ENCODE measurements at regions not wholly inside any gene's neighbourhood (a gene's known extent, or its start where the extent isn't known, plus 50 kb on each side); places are given as distances from the start of the nearest gene placed in this dataset.
A peak's percentile ranks its signal among the peaks of the same experiment; 100 is the strongest.

- no peak for DNase-seq
- peaks cover 0 to 13% (median 6%) of the 10 kb centered on the region in 4 donors for H3K4me1 ChIP-seq
- no peaks in the 10 kb centered on the region for H3K9me3 ChIP-seq
- no peak for TF ChIP-seq POLR2A (IDR thresholded peaks at IDR 0.05)
- TF ChIP-seq POLR2AphosphoS5 (IDR thresholded peaks at IDR 0.05): no peak
- TF ChIP-seq CTCF (IDR thresholded peaks at IDR 0.05): no peak
- no peak for TF ChIP-seq EP300 (IDR thresholded peaks at IDR 0.05)
- no peak overlapping the region for H3K27ac ChIP-seq
- 45 to 54% (median 49%) methylated on average over 2 of the region's 2 CpGs for WGBS, 5 donors
- H3K36me3 ChIP-seq: no peaks in the 10 kb centered on the region
- no peaks in the 10 kb centered on the region for H3K27me3 ChIP-seq
- H3K4me3 ChIP-seq: no peak overlapping the region
- intact Hi-C loops (cut with DNase I; ENCODE audit: low total_unique reads): no loop called here
These were observed 133.3 kb downstream of the MPP7 start for GRCh38 chr10:28169525-28169924.

- DNase-seq: peak in 1 of 2 donors; percentile 38
- no peak overlapping the region for H3K4me3 ChIP-seq
- 50 to 77% (median 62%) methylated on average over 6 of the region's 6 CpGs for WGBS, 5 donors
- peaks cover 0 to 12% (median 0%) of the 10 kb centered on the region in 4 donors for H3K4me1 ChIP-seq
- H3K36me3 ChIP-seq: no peaks in the 10 kb centered on the region
- intact Hi-C loops (cut with DNase I; ENCODE audit: low total_unique reads): no loop called here
- H3K27ac ChIP-seq: no peak overlapping the region
- TF ChIP-seq CTCF (IDR thresholded peaks at IDR 0.05) (no peak), EP300 (IDR thresholded peaks at IDR 0.05) (no peak), POLR2AphosphoS5 (IDR thresholded peaks at IDR 0.05) (no peak)
- H3K9me3 ChIP-seq: no peaks in the 10 kb centered on the region
- H3K27me3 ChIP-seq: no peaks in the 10 kb centered on the region
These were observed 141.9 kb downstream of the MPP7 start for GRCh38 chr10:28160866-28161405.

GRCh38 chr10:28157379-28157778, 145.5 kb downstream of the MPP7 start:
- no peaks in the 10 kb centered on the region for H3K36me3 ChIP-seq
- H3K27ac ChIP-seq: no peak overlapping the region
- no peak for DNase-seq
- H3K9me3 ChIP-seq: no peaks in the 10 kb centered on the region
- no peak for TF ChIP-seq CTCF (IDR thresholded peaks at IDR 0.05)
- no peak for TF ChIP-seq EP300 (IDR thresholded peaks at IDR 0.05)
- no peak for TF ChIP-seq POLR2AphosphoS5 (IDR thresholded peaks at IDR 0.05)
- TF ChIP-seq POLR2A (IDR thresholded peaks at IDR 0.05): no peak
- peaks cover 0 to 12% (median 0%) of the 10 kb centered on the region in 4 donors for H3K4me1 ChIP-seq
- no peak overlapping the region for H3K4me3 ChIP-seq
- intact Hi-C loops (cut with DNase I; ENCODE audit: low total_unique reads): no loop called here
- no peaks in the 10 kb centered on the region for H3K27me3 ChIP-seq

GRCh38 chr10:28155726-28156125, 147.1 kb downstream of the MPP7 start:
- intact Hi-C loops (cut with DNase I; ENCODE audit: low total_unique reads): no loop called here
- Histone ChIP-seq H3K4me3 (no peak overlapping the region), H3K27me3 (no peaks in the 10 kb centered on the region), H3K27ac (no peak overlapping the region), H3K9me3 (no peaks in the 10 kb centered on the region), H3K4me1 (peaks cover 0 to 5% (median 0%) of the 10 kb centered on the region in 4 donors), H3K36me3 (no peaks in the 10 kb centered on the region)
- no peak for DNase-seq
- 34 to 61% (median 42%) methylated on average over 1 of the region's 1 CpG for WGBS, 5 donors
- TF ChIP-seq POLR2AphosphoS5 (IDR thresholded peaks at IDR 0.05) (no peak), EP300 (IDR thresholded peaks at IDR 0.05) (no peak), POLR2A (IDR thresholded peaks at IDR 0.05) (no peak), CTCF (IDR thresholded peaks at IDR 0.05) (no peak)
